Choroid plexus epithelial cell (primary cell): ENCODE measurements at regions not wholly inside any gene's neighbourhood (a gene's known extent, or its start where the extent isn't known, plus 50 kb on each side); places are given as distances from the start of the nearest gene placed in this dataset.
"Not testable (repeated sequence)": the region's sequence is repeated elsewhere in the genome, so short reads cannot be mapped to it uniquely, and the experiment has no call there.

ENCODE experiments used
- DNase-seq: peaks from one replicate; pipeline ENCODE4 v3.0.0-alpha.2; 2010; ENCODE audit warnings: low read depth
- H3K4me3 ChIP-seq: 2 replicates; pipeline ENCODE4 v1.5.1; 2011; ENCODE audit warnings: low read depth, mild to moderate bottlenecking, control low read depth, low read length, moderate library complexity
- TF ChIP-seq, protein P1 (sequence below): conservative IDR thresholded peaks from 2 replicates; pipeline ENCODE4 v1.5.1; 2011; ENCODE audit warnings: low read depth, mild to moderate bottlenecking, control low read depth, inconsistent platforms, low read length, moderate library complexity

DNA sequence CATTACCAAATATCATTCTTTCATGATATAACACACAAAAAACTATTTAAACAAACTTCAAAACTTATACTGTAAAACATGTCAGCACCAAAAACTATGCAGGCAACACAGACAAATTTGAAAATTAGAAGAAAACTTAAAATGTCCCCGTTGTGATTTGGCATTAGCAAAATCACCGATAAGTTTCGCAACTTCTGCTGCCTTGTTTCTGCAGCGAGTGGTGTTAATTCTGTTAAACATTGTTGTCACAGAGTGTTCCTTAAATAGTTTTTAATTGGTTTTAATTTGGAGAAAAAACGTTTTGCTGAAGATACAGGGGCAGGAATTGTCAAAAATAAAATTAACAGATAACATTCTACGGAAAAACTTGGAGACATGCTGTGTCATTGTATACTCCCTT is 160.6 kb downstream of the RPLP1 start:
- no peak for DNase-seq
- TF ChIP-seq, protein P1, sequence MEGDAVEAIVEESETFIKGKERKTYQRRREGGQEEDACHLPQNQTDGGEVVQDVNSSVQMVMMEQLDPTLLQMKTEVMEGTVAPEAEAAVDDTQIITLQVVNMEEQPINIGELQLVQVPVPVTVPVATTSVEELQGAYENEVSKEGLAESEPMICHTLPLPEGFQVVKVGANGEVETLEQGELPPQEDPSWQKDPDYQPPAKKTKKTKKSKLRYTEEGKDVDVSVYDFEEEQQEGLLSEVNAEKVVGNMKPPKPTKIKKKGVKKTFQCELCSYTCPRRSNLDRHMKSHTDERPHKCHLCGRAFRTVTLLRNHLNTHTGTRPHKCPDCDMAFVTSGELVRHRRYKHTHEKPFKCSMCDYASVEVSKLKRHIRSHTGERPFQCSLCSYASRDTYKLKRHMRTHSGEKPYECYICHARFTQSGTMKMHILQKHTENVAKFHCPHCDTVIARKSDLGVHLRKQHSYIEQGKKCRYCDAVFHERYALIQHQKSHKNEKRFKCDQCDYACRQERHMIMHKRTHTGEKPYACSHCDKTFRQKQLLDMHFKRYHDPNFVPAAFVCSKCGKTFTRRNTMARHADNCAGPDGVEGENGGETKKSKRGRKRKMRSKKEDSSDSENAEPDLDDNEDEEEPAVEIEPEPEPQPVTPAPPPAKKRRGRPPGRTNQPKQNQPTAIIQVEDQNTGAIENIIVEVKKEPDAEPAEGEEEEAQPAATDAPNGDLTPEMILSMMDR, result no peak
- no peak overlapping the region for H3K4me3 ChIP-seq

GRCh38 chr15:69613988-69614387 is 161.4 kb downstream of the RPLP1 start:
- no peak overlapping the region for H3K4me3 ChIP-seq
- TF ChIP-seq, protein P1, result no peak
- no peak for DNase-seq

DNA sequence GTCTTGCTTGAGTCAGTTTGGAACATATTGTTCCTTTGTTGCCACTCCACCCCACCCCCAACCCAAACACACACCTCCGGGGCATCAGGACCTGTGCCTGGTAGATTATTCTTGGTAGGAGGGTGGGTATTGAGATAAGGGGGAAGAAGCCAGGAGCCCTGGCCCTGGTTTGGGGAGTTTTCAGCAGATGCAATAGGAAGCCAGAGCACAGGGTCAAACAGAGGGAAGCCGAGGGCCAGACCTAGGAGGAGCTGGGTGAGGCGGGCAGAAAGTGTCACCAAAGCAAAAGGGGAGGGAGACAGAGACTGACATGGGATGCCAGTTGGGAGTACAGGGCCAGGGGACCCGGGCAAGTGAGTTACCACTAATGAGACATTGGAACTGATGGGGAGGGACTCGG is 163.1 kb downstream of the RPLP1 start:
- TF ChIP-seq, protein P1, result no peak
- no peak for DNase-seq
- no peak overlapping the region for H3K4me3 ChIP-seq

DNA sequence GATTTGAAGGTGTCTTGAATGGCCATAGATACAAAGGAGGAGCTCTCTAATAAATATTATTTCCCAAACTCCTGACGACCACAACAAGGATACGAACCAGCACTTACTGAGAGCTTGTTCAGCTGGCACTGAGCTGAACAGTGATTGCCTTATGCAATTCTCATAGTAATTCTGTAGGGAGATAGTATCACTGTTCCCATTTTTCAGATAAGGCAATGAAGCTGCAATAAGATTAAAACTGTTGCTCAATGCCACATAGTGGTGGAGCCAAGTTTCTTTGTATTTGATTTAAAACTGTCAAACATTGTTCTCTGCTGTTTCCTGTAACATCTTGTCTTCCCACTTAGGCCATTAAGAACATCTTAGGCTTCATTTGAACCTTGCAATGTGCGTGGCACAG is 163.9 kb downstream of the RPLP1 start:
- TF ChIP-seq, protein P1, result no peak
- no peak for DNase-seq
- H3K4me3 ChIP-seq, result no peak overlapping the region

- not testable (repeated sequence) for DNase-seq, H3K4me3 ChIP-seq
Observed at GRCh38 chr15:69617144-69617543, 164.5 kb downstream of the RPLP1 start.

DNA sequence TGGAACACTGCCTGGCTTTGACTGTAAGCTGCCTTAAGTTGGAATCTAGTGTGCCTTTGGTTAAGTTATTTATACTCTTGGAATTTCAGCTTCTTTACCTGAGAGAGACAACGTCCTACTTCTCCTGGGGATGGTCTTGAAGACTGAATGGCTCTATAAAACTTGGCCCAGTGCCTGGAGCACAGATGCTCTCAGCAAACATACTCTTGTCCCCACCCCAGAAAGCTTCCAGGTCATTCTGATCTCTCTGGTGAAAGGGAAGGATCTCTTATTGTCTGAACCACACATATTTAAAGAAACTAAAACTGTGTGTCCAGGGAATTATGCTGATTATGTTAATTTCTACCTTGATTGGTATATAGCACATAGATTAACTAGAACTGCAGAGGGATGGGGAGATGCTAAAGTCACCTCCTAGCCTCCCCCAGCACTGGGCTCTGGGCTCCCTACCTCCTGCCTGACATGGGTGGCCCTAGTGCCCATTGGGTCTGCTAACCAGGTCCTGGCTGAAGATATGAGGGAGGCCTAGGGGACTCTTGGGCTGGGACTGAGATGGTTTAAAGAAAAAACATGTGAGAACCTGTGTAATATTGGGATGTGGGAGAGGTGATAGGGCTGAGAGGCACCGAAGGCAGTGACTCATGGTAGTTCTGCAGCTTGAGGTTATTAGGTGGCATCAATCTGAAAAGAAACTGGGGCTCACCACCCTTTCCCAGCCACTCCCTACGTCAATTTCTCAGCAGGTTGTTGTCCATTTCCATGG is 171.0 kb downstream of the RPLP1 start:
- no peak for DNase-seq
- TF ChIP-seq, protein P1, result no peak

DNA sequence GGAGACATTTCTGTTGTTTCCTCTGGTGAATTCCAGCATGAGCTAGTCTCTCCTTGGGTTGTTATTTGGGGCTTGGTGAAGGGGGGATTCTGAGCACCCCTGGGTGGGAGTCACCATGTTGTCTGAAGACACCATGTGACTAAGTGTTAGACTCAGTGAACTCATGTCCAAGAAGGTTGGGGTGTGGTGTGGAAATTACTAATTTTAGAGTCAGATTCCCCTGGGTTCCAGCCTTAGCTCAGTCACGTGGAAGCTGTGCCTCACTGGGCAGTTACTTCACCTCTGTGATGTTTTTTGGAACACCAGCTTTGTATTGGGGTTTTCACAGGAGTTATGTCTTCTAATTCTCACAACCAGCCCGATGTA is 171.5 kb downstream of the RPLP1 start:
- no peak for DNase-seq
- TF ChIP-seq, protein P1, result no peak
- H3K4me3 ChIP-seq, result no peak overlapping the region

More for the DNA sequence above, 171.0 kb downstream of the RPLP1 start:
- H3K4me3 ChIP-seq, result no peak overlapping the region
